ENCODE measurements at regions not wholly inside any gene's neighbourhood (a gene's known extent, or its start where the extent isn't known, plus 50 kb on each side); places are given as distances from the start of the nearest gene placed in this dataset.

DNA sequence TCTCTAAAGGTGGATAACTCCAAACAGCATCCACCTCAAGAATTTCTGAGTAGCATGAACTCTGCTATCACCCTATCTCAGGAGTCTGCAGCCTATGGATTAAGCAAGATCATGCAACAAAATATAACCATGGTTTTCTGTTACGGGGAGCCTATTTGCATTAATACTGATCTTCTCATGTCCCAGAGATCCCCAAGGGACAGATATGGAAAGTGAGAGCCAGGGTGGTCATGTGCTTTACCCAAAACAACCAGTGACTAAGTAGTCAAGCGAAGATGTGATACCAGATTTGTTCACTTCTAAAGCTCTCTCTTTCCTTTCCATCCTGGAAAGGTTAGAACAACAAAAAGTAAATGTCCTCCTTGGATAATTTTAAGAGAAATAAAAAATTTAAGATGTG, 125.1 kb downstream of the PRRX1 start:
- TF ChIP-seq, protein P1, sequence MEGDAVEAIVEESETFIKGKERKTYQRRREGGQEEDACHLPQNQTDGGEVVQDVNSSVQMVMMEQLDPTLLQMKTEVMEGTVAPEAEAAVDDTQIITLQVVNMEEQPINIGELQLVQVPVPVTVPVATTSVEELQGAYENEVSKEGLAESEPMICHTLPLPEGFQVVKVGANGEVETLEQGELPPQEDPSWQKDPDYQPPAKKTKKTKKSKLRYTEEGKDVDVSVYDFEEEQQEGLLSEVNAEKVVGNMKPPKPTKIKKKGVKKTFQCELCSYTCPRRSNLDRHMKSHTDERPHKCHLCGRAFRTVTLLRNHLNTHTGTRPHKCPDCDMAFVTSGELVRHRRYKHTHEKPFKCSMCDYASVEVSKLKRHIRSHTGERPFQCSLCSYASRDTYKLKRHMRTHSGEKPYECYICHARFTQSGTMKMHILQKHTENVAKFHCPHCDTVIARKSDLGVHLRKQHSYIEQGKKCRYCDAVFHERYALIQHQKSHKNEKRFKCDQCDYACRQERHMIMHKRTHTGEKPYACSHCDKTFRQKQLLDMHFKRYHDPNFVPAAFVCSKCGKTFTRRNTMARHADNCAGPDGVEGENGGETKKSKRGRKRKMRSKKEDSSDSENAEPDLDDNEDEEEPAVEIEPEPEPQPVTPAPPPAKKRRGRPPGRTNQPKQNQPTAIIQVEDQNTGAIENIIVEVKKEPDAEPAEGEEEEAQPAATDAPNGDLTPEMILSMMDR (IDR thresholded peaks at IDR 0.05; ENCODE audit: insufficient read depth, low read depth, low read length, missing control alignments): no peak
- DNase-seq (ENCODE audit: low read depth): no peak
- no peak overlapping the region for H3K4me3 ChIP-seq (ENCODE audit: low read length)

DNA sequence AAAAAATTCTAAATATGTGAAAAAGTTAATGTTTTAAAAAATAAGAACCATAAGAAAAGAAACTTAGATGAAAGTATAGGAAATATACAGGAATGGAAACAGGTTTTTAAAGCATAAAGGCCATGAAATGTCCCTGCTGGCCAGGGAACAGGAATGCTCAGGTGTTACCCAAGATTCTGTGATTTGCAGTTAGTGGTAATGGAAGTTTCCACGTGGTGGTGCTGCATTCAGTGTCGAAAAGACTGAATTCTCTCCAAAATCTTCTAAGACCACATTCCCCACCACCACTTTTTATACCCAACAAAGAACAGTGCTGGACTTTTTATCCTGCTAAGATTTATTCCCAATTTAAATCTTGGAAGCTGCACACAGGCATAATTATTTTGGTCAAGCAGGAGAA, 126.2 kb downstream of the PRRX1 start:
- no peak overlapping the region for H3K4me3 ChIP-seq (ENCODE audit: low read length)
- TF ChIP-seq, protein P1 (IDR thresholded peaks at IDR 0.05; ENCODE audit: insufficient read depth, low read depth, low read length, missing control alignments): peak; percentile 10
- DNase-seq (ENCODE audit: low read depth): no peak

DNA sequence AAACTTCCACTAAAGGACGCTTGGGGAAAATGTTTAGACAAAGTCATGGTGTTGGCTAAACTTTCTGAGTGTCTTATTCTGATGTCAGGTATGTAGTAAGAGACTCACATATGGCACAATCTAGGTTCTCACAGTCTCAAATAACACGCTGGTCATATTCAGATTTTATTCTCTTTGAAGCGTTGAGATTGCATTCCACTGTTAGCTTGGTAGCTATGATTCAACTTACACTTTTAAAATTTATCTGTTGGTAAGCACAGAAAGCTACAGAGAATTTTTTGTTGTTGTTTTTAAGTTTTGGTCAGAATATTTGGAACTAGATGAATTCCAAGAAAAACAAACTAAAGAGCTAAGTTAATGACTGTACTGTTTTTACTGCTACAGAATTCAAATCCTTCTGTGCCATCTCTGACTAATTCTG, 126.7 kb downstream of the PRRX1 start:
- DNase-seq (ENCODE audit: low read depth): peak; percentile 8
- no peak overlapping the region for H3K4me3 ChIP-seq (ENCODE audit: low read length)
- TF ChIP-seq, protein P1 (IDR thresholded peaks at IDR 0.05; ENCODE audit: insufficient read depth, low read depth, low read length, missing control alignments): no peak

DNA sequence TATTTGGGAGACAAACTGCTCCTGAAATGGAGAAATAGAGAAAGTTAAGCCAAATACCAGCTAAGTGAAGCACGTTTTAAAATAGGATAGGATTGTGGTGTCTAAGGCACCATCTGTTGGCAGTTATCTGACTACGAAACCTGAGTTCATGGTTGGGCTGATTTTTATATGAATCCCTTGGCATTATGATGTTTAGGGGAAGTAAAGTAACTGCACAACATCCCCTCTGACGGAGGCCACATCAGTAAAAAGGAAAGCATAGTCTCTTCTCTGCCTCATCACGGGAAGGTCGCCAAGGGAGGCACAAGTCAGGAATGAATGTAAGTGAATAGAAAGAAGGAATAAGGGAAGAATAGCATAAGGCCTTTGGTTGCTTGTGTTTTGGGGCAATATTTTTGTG, 128.0 kb downstream of the PRRX1 start:
- TF ChIP-seq, protein P1 (IDR thresholded peaks at IDR 0.05; ENCODE audit: insufficient read depth, low read depth, low read length, missing control alignments): no peak
- no peak overlapping the region for H3K4me3 ChIP-seq (ENCODE audit: low read length)
- DNase-seq (ENCODE audit: low read depth): no peak

DNA sequence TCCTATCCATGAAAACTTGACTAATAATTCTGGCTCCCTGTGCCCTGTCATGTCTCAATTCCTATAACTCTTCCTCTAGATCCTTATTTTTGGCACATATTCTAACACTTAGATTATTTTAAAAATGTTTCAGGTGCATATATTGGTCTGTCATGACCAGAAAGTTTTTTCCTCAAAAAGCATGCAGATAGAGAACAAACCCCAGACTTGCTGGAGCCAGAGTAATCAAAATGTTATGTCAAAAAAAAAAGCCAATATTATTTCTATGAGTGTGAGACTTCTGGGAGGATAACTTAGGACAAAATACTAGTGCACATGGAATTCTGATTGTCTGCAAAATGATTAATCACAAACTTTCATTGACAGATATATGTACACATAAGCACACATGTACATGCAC, 135.1 kb upstream of the MROH9 start:
- no peak overlapping the region for H3K4me3 ChIP-seq (ENCODE audit: low read length)
- no peak for DNase-seq (ENCODE audit: low read depth)
- TF ChIP-seq, protein P1 (IDR thresholded peaks at IDR 0.05; ENCODE audit: insufficient read depth, low read depth, low read length, missing control alignments): no peak

DNA sequence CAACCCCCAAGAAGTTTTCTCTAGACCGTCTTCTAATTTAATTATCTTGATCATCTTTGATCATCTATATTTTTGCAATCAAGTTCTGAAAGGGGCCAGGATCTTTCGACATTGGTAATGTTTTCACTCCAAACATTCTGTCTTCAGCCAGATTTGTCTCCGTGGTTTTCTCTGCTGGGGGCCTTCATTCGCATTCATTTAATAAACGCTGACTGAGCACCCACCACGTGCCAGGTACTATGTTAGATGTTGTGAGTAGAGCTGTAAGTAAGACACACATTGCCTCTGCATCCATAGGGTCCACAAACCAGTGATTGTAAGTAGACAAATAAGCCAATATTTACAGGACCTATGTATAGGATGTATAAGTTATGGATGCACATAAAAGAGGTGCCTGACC, 134.5 kb upstream of the MROH9 start:
- DNase-seq (ENCODE audit: low read depth): no peak
- TF ChIP-seq, protein P1 (IDR thresholded peaks at IDR 0.05; ENCODE audit: insufficient read depth, low read depth, low read length, missing control alignments): no peak
- no peak overlapping the region for H3K4me3 ChIP-seq (ENCODE audit: low read length)

DNA sequence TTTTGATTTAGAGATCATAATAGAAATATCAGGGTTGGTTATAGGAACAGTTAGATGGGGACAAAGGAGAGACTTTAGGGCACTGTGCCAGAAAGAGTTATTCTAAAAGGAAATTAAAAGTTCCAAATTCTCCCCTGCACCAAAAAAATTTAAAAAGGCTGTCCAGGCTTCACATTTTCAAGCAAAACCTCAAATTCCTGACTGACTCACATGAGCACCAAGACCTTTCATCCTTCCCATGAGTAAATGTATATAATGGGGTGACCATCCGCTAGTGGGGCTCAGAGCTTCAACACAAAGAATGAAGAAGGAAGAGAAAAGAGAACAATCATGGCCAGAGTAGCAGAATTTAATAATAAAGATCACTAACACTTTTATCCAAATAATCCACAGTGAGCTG, 131.6 kb upstream of the MROH9 start:
- no peak for DNase-seq (ENCODE audit: low read depth)
- TF ChIP-seq, protein P1 (IDR thresholded peaks at IDR 0.05; ENCODE audit: insufficient read depth, low read depth, low read length, missing control alignments): no peak
- no peak overlapping the region for H3K4me3 ChIP-seq (ENCODE audit: low read length)
